GM21619 (cell line): ENCODE measurements at regions not wholly inside any gene's neighbourhood (a gene's known extent, or its start where the extent isn't known, plus 50 kb on each side); places are given as distances from the start of the nearest gene placed in this dataset.

Experiments used
- ATAC-seq: cut with Tn5 transposase; IDR thresholded peaks from one replicate; pipeline ENCODE4 v1.9.1; 2021; ENCODE audit not compliant: unreplicated experiment

GRCh38 chr2:2836343-2837070 lies 505.4 kb upstream of the MYT1L start:
- ATAC-seq: no peak

DNA sequence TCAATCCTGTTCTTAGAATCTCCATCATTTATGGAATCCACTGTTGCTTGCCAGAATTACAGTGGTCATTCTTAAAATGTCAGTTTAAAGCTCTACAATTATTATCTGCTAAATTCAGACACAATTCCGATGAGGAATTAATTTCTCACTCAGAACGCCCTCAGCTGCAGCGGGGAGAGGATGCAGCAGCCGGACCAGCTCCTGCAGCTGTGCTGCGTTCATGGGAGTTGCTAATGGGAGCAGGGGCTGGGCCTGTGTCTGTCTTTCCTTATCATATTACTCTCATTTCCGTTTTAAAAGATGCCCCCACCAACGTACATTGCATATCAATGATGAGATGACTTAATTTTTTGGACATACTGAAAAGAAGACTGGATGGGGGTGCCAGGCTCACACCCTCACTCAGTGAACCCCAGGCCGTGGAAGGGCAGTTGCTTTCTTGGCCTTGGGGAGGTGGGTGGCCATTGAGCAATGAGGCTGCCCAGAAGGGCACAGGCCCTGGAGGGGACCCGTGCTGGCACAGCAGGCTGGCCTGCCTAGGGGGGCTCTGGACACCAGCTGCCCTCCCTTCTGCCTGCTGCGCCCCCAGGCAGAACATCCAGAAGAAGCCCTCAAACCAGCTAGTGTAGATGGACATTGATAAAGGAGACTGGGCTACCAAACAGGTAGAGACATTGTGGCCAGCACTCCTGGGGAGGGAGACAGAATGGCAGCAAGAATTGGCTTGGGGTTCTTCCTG lies 503.6 kb upstream of the MYT1L start:
- ATAC-seq: no peak

DNA sequence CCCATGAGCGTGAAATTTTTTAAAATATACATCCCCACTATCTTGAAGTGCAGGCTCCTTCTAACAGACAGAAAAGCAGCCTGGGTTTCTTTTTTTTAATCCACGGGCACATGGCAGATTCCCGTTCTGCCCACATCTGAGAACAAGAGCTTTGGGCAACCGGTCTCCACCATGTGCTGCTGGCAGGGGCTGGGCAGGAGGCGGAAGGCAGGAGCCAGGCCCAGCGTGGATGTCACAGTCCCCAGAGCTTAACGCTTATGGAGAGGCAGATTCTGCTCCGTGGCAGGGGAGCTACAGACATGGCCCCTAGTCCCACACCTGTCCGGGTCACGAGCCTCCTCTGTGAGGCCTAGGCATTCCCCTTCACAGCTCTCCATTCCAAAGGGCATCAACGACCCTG lies 503.0 kb upstream of the MYT1L start:
- no peak for ATAC-seq

GRCh38 chr2:2832657-2833056 lies 501.6 kb upstream of the MYT1L start:
- no peak for ATAC-seq

- no peak for ATAC-seq
Measured at GRCh38 chr2:2831633-2832032, 500.6 kb upstream of the MYT1L start.

- ATAC-seq: no peak
Measured at GRCh38 chr2:2830576-2830975, 499.5 kb upstream of the MYT1L start.

DNA sequence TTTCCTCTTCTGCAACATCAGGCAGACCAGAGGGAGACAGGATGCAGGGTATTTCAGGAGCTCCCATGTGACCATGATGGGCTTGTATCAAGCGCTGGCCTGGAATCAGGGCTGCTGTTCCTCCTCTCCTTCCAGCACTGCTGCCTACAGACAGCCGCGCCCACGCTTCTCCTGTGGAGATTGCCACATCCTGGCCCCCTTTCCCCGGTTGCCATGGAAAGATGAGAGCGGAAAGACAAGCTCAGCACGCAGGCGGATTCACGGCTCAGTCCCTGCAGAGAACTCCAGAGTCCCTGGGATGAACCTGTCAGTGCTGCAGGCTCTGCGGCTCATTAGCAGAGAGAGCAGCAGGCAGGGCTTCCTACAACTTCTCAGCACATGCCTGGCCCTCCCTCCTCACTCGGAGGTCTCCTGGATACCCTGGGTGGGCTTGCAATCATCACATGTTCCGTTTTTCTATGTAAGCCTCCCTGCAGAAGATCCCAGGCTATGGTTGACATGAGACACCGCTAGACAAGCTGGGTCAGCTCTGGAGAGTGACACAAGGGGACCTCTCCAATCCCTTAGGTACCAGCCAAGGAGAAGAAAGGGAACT lies 497.8 kb upstream of the MYT1L start:
- ATAC-seq: no peak

DNA sequence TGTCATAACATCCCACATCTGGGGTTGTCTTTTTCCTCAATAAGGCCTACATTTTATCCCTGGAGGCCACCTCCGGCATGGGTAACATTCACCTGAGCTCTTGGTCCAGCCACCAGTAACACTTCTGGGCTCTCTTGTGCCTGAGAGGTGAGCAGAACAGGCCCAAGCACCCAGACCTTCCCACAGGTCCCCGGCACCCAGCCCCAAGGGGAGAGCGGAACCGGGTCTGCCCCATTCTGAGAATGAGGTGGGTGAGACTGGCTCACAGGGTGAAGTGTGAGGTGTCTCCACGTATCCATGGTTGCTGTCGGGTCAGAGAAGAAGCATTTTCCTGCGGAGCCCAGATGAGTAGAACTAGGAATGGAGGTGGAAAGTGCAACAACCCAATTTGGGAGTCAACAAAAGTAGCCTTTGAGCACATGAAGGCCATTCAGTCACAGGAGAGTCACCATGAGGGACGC lies 496.7 kb upstream of the MYT1L start:
- ATAC-seq: no peak

- no peak for ATAC-seq
Measured at GRCh38 chr2:2827046-2827636, 496.1 kb upstream of the MYT1L start.

GRCh38 chr2:2826621-2827020 lies 495.5 kb upstream of the MYT1L start:
- ATAC-seq: no peak

DNA sequence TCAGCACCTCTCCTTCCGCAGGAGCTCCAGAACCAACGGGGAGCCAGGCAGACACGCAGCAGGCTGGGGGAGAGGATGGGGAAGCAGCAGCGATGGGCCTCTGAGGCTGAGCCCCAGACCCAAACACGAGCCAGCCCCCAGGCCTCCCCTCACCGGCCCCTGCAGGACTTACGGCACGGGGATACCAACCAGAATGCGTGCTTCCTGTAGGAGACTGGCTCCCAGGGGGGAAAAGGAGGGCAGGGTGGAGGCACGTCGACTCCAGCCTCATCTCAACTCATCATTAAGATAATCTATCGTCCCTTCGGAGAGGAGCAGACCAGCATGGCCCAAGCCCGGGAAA lies 495.1 kb upstream of the MYT1L start:
- no peak for ATAC-seq

- ATAC-seq: no peak
Measured at GRCh38 chr2:2825516-2826208, 494.6 kb upstream of the MYT1L start.

GRCh38 chr2:2825062-2825461 lies 494.0 kb upstream of the MYT1L start:
- ATAC-seq: no peak

- no peak for ATAC-seq
Measured at GRCh38 chr2:2824588-2824987, 493.5 kb upstream of the MYT1L start.

- no peak for ATAC-seq
Measured at GRCh38 chr2:2823061-2823753, 492.1 kb upstream of the MYT1L start.

DNA sequence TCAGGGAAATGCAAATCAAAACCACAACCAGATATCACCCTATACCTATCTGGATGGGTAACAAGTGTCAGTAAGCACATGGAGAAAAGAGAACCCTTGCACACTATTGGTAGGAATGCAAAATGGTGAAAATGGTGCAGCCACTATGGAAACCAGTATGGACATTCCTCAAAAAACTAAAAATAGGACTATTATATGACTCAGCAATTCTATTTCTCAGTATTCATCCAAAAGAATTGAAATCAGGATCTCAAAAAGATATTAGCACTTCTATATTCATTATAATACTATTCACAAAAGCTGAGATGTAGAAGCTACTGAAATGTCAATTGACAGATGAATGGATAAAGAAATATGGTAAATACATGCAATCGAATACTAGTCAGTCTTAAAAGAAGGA lies 491.1 kb upstream of the MYT1L start:
- ATAC-seq: no peak

DNA sequence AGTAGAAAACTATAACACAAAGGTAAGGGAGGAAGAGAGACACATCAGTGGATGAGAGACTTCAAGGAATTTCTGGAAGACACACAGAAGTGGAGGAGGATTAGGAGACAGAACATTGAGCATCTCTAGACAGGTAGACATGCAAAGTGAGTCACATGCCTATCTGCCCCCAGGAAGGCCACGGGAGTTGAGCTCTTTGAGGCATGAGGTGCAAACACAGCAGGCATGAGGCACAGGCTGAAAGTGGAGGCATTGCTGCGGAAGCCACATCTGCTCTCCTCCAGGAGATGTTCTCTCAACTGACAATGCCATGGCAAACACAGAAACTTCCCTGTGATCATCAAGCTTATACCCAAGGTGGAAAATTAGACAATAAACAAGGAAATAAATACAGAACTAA lies 481.6 kb upstream of the MYT1L start:
- ATAC-seq: no peak

DNA sequence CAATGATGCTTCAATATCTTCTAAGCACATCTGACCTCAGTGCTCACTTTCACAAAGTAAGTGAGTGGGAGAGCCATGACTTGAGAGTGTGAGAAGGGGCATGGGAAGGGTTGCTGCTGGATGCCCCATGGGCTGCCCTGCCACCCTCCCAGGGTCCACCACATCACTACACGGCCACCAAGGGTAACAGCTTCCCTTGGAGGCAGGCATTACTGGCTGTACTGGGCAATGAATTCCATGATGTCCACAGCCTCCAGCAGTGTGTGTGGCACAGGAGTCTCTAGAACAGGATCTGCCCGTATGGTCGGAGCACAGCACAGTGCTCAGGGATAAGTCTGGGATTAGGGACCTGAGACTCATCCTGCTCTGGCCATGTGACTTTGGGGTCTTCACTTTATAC lies 481.0 kb upstream of the MYT1L start:
- no peak for ATAC-seq

DNA sequence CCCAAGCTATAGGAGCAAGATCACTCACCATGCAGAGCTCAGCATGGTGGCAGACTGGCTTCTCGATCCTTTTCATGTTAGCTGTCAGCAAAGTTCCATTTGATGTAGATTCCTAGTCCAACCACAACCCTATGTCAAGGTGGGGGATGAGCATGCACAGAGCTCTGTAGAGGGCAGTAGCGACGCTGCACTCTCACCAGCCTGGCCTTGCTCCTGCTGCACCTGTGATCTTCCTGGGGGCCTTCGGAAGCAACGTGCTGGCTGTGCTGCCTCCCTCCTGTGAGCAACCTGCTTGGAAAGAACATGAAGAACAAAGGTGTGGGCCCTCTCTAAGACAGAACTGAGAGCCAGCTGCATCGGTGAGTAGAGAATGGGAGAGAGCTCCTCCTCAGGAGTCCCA lies 479.4 kb upstream of the MYT1L start:
- ATAC-seq: no peak

DNA sequence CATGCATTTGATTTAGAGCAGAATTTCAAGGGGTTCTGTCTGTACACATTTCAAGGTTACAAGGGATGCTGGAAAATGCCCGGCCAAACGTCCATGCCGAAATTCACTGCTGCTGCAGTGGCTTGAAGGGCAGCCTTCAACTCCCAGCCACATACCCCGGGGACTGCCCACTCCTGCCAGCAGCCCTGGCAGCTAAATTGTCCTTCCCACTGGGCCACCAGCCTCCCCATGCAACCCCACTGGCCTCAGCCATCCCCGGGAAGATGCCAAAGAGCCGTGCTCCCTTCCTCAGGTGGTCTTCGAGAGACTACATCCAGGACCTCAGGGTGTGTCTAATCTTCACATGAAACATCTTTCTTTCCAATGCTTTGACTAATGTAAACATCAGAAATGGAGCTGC lies 478.7 kb upstream of the MYT1L start:
- no peak for ATAC-seq

DNA sequence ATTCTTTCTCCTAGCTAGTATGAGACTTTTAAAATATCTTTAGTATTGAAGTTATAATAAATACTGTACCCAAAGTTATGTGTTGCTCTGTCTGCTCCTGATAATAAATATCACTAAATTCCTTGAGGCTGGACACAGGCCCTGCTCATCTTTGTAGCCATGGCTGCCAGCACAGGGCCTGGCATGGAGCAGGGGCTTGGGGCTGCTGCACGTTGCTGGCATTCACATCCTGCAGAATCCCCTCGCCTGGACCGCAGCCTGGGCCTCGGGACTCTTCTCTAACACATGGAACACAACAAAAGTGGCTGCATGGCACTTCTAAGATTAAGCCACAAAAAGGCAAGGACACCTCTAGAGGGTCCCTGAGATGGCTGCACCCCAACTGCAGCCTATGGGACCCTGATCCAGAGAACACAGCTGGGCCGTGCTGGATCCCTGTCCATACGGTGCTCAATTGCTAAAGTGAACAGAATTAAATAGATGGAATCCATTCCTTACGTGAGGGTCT lies 477.5 kb upstream of the MYT1L start:
- ATAC-seq: no peak
